CD4-positive, alpha-beta T cell (primary cell): ENCODE measurements at regions not wholly inside any gene's neighbourhood (a gene's known extent, or its start where the extent isn't known, plus 50 kb on each side); places are given as distances from the start of the nearest gene placed in this dataset.

ENCODE experiments used
- ATAC-seq: fragments of 200-7000 bp; cut with Tn5 transposase; one replicate; pipeline ENCODE4 v1.10.0; 2022; ENCODE audit warnings: mild to moderate bottlenecking; ENCODE audit not compliant: poor library complexity
- CTCF ChIA-PET: fragments of 350-600 bp; sonication (Branson Sonifier 250); formaldehyde crosslinking; loops from one replicate; lab custom pipeline; 2021; ENCODE audit warnings: antibody characterized with exemption, inconsistent platforms; lab: Charles Lee
- POLR2A ChIA-PET: fragments of 350-600 bp; sonication (Branson Sonifier 250); formaldehyde crosslinking; loops from one replicate; lab custom pipeline; 2021; ENCODE audit warnings: antibody characterized with exemption, inconsistent platforms; lab: Charles Lee
- DNase-seq, 14 experiments: peaks; one replicate each; pipeline ENCODE4 v3.0.0-alpha.2; 2013 to 2020; ENCODE audit warnings: mixed read lengths in 2 of 14
- H3K27ac ChIP-seq, 2 donors: one replicate each; pipeline versions ENCODE4 v1.5.1 to v1.7.0; 2013; ENCODE audit warnings: low read length in 2 of 2, low read depth in 1 of 2, mild to moderate bottlenecking in 1 of 2
- H3K27me3 ChIP-seq, 2 experiments: 1 replicate in 1 of 2; 2 replicates in 1 of 2; pipeline versions ENCODE4 v1.6.1 to v1.7.0; 2013; ENCODE audit warnings: low read length in 2 of 2, control low read depth in 1 of 2, mild to moderate bottlenecking in 1 of 2, moderate library complexity in 1 of 2; ENCODE audit not compliant: insufficient read depth in 2 of 2, control insufficient read depth in 1 of 2
- H3K36me3 ChIP-seq: one replicate; pipeline ENCODE4 v1.6.1; 2013; ENCODE audit warnings: low read length, control low read depth; ENCODE audit not compliant: insufficient read depth
- H3K4me1 ChIP-seq: one replicate; pipeline ENCODE4 v1.6.1; 2013; ENCODE audit warnings: low read length, control low read depth; ENCODE audit not compliant: insufficient read depth
- H3K4me3 ChIP-seq: one replicate; pipeline ENCODE4 v1.5.1; 2013; ENCODE audit warnings: mild to moderate bottlenecking, low read length, moderate library complexity
- H3K9me3 ChIP-seq, 2 experiments: 1 replicate in 1 of 2; 2 replicates in 1 of 2; pipeline versions ENCODE4 v1.6.1 to v1.7.0; 2013; ENCODE audit warnings: low read length in 2 of 2, mild to moderate bottlenecking in 2 of 2, control low read depth in 1 of 2, moderate library complexity in 1 of 2; ENCODE audit not compliant: control insufficient read depth in 1 of 2, insufficient read depth in 1 of 2
- H3K27ac Mint-ChIP-seq: one replicate; pipeline ENCODE4 v1.8.0; 2020; ENCODE audit warnings: mixed read lengths
- H3K27me3 Mint-ChIP-seq: one replicate; pipeline ENCODE4 v1.8.0; 2021; ENCODE audit warnings: mixed read lengths
- H3K36me3 Mint-ChIP-seq: one replicate; pipeline ENCODE4 v1.8.0; 2021; ENCODE audit warnings: low read depth, mixed read lengths
- H3K4me1 Mint-ChIP-seq: one replicate; pipeline ENCODE4 v1.8.0; 2021; ENCODE audit warnings: low read depth, mixed read lengths
- H3K4me3 Mint-ChIP-seq: one replicate; pipeline ENCODE4 v1.8.0; 2020; ENCODE audit warnings: mild to moderate bottlenecking, mixed read lengths
- H3K9me3 Mint-ChIP-seq: one replicate; pipeline ENCODE4 v1.8.0; 2020; ENCODE audit warnings: mixed read lengths
- CTCF ChIP-seq: fragments of 200-600 bp; IDR thresholded peaks from one replicate; pipeline ENCODE4 v1.8.0; 2022; ENCODE audit warnings: antibody characterized with exemption, mild to moderate bottlenecking
- intact Hi-C, 2 experiments: fragments of 100-400 bp; cut with DNase I in 1 of 2; cut with micrococcal nuclease in 1 of 2; formaldehyde crosslinking; loops; one replicate each; pipeline versions ENCODE4 v1.15.1 to v1.9.0; 2023 to 2025; cut with DNase I, micrococcal nuclease

- Mint-ChIP-seq H3K4me1 (no peaks in the 10 kb centered on the region), H3K4me3 (no peak overlapping the region), H3K9me3 (no peaks in the 10 kb centered on the region), H3K27ac (no peak overlapping the region), H3K36me3 (no peaks in the 10 kb centered on the region), H3K27me3 (peaks cover 37% of the 10 kb centered on the region)
- Histone ChIP-seq H3K4me1 (peaks cover 7% of the 10 kb centered on the region), H3K27ac (no peak overlapping the region), H3K36me3 (no peaks in the 10 kb centered on the region), H3K9me3 (peaks cover 0 to 6% of the 10 kb centered on the region in 2 experiments), H3K4me3 (no peak overlapping the region), H3K27me3 (peaks cover 22 to 39% of the 10 kb centered on the region in 2 experiments)
- ChIA-PET POLR2A (no interaction called here), CTCF (no interaction called here)
- no peak for TF ChIP-seq CTCF
- DNase-seq (no peak), ATAC-seq (no peak)
- intact Hi-C loops: no loop called here
Measured at GRCh38 chr1:201649761-201650622, 111.1 kb downstream of the NAV1 start.

- peaks cover 22 to 39% of the 10 kb centered on the region in 2 experiments for H3K27me3 ChIP-seq
- Mint-ChIP-seq H3K27me3 (peaks cover 35% of the 10 kb centered on the region), H3K27ac (no peak overlapping the region), H3K4me1 (no peaks in the 10 kb centered on the region), H3K36me3 (no peaks in the 10 kb centered on the region), H3K4me3 (no peak overlapping the region), H3K9me3 (no peaks in the 10 kb centered on the region)
- no peak for DNase-seq
- peaks cover 0 to 6% of the 10 kb centered on the region in 2 experiments for H3K9me3 ChIP-seq
- no peak for ATAC-seq
- H3K4me3 ChIP-seq: no peak overlapping the region
- CTCF ChIA-PET: no interaction called here
- intact Hi-C loops: no loop called here
- no peaks in the 10 kb centered on the region for H3K36me3 ChIP-seq
- H3K4me1 ChIP-seq: peaks cover 7% of the 10 kb centered on the region
- no peak for TF ChIP-seq CTCF
- POLR2A ChIA-PET: no interaction called here
- no peak overlapping the region for H3K27ac ChIP-seq
Measured at GRCh38 chr1:201650623-201650933, 111.7 kb downstream of the NAV1 start.

GRCh38 chr1:201652181-201652580 is 113.3 kb downstream of the NAV1 start:
- no peak overlapping the region for H3K27ac Mint-ChIP-seq
- peaks cover 19% of the 10 kb centered on the region for H3K27me3 Mint-ChIP-seq
- Histone ChIP-seq H3K4me3 (no peak overlapping the region), H3K36me3 (no peaks in the 10 kb centered on the region), H3K9me3 (peaks cover 0 to 6% of the 10 kb centered on the region in 2 experiments), H3K4me1 (peaks cover 7% of the 10 kb centered on the region), H3K27me3 (peaks cover 22 to 30% of the 10 kb centered on the region in 2 experiments), H3K27ac (no peak overlapping the region)
- DNase-seq: no peak
- H3K36me3 Mint-ChIP-seq: no peaks in the 10 kb centered on the region
- H3K9me3 Mint-ChIP-seq: no peaks in the 10 kb centered on the region
- CTCF ChIA-PET: no interaction called here
- ATAC-seq: no peak
- no peak overlapping the region for H3K4me3 Mint-ChIP-seq
- intact Hi-C loops: no loop called here
- POLR2A ChIA-PET: no interaction called here
- no peaks in the 10 kb centered on the region for H3K4me1 Mint-ChIP-seq
- TF ChIP-seq CTCF: no peak
